Forelimb muscle (tissue), 1 donor: ENCODE measurements at regions not wholly inside any gene's neighbourhood (a gene's known extent, or its start where the extent isn't known, plus 50 kb on each side); places are given as distances from the start of the nearest gene placed in this dataset.

Experiments
- DNase-seq: peaks from one replicate; pipeline ENCODE4 v3.0.0-alpha.2; 2013; ENCODE audit warnings: low read depth

GRCh38 chr1:8086055-8086454 is 59.9 kb upstream of the ERRFI1 start:
- DNase-seq = no peak

GRCh38 chr1:8084913-8085312 is 58.8 kb upstream of the ERRFI1 start:
- DNase-seq = no peak

- DNase-seq = no peak
Observed at GRCh38 chr1:8083739-8084484, 57.8 kb upstream of the ERRFI1 start.

GRCh38 chr1:8082945-8083344 is 56.8 kb upstream of the ERRFI1 start:
- DNase-seq = no peak

- no peak for DNase-seq
Observed at GRCh38 chr1:8078176-8078671, 52.1 kb upstream of the ERRFI1 start.

- DNase-seq = no peak
Observed at GRCh38 chr1:8077602-8078001, 51.5 kb upstream of the ERRFI1 start.

GRCh38 chr1:8077120-8077573 is 51.0 kb upstream of the ERRFI1 start:
- DNase-seq = peak; percentile 57

GRCh38 chr1:8076176-8076575 is 50.1 kb upstream of the ERRFI1 start:
- no peak for DNase-seq
